GM12892 (cell line): ENCODE measurements at regions not wholly inside any gene's neighbourhood (a gene's known extent, or its start where the extent isn't known, plus 50 kb on each side); places are given as distances from the start of the nearest gene placed in this dataset.

Experiments
- POLR2A ChIP-seq: IDR thresholded peaks from 2 replicates; pipeline ENCODE4 v1.6.1; 2011; ENCODE audit warnings: low read depth, low read length, control low read depth
- POLR2AphosphoS5 ChIP-seq: IDR thresholded peaks from 2 replicates; pipeline ENCODE4 v1.6.1; 2011; ENCODE audit warnings: low read depth, low read length, control low read depth
- TAF1 ChIP-seq: IDR thresholded peaks from 2 replicates; pipeline ENCODE4 v1.6.1; 2011; ENCODE audit warnings: low read depth, mild to moderate bottlenecking, control low read depth, low read length, borderline replicate concordance

DNA sequence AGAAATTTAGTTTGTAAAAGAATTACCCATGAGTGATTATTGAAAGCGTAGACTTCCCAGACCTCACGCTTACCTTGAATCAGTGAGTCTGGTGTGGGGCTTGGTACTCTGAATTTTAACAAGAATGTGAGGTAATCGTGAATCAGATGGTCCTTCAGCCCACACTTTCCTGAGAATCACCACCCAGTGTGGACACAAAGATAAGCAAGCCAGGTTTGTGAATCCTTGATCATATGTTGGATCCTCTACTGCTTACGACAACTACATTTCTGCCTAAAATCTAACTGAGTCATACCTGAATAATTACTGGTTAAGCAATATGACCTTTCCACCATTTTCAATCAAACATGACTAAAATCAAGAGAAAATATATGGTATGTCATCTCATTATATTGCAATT lies 589.3 kb downstream of the TFAP2A start:
- TF ChIP-seq POLR2AphosphoS5 (no peak), POLR2A (no peak), TAF1 (no peak)
